ENCODE measurements at regions not wholly inside any gene's neighbourhood (a gene's known extent, or its start where the extent isn't known, plus 50 kb on each side); places are given as distances from the start of the nearest gene placed in this dataset.
"Not testable (repeated sequence)": the region's sequence is repeated elsewhere in the genome, so short reads cannot be mapped to it uniquely, and the experiment has no call there.

GRCh38 chr20:43357352-43357751 lies 100.3 kb upstream of the SRSF6 start:
- ATAC-seq, result no peak
- no peak for TF ChIP-seq CTCF (IDR thresholded peaks at IDR 0.05)
- DNase-seq, result no peak
- Histone ChIP-seq H3K27me3 (peaks cover 0 to 4% (median 0%) of the 10 kb centered on the region in 7 donors), H3K9me3 (peaks cover 0 to 3% (median 0%) of the 10 kb centered on the region in 11 donors), H3K36me3 (no peaks in the 10 kb centered on the region), H3K4me3 (no peak overlapping the region), H3K27ac (no peak overlapping the region), H3K4me1 (no peaks in the 10 kb centered on the region)
- intact Hi-C loops (cut with DNase I), result no loop called here
- 80 to 86% methylated on average over 6 of the region's 6 CpGs for WGBS, 2 donors

- intact Hi-C loops (cut with DNase I), result no loop called here
- WGBS, 2 donors, result 64 to 74% methylated on average over 2 of the region's 2 CpGs
- peaks cover 0 to 4% (median 0%) of the 10 kb centered on the region in 7 donors for H3K27me3 ChIP-seq
- H3K4me3 ChIP-seq, result no peak overlapping the region
- H3K9me3 ChIP-seq, result peaks cover 0 to 3% (median 0%) of the 10 kb centered on the region in 11 donors
- H3K4me1 ChIP-seq, result no peaks in the 10 kb centered on the region
- H3K36me3 ChIP-seq, result no peaks in the 10 kb centered on the region
- ATAC-seq (no peak), DNase-seq (no peak)
- no peak overlapping the region for H3K27ac ChIP-seq
- no peak for TF ChIP-seq CTCF (IDR thresholded peaks at IDR 0.05)
Measured at GRCh38 chr20:43355610-43356009, 102.1 kb upstream of the SRSF6 start.

- Histone ChIP-seq H3K4me1 (no peaks in the 10 kb centered on the region), H3K9me3 (peaks cover 0 to 2% (median 0%) of the 10 kb centered on the region in 11 donors), H3K27me3 (peaks cover 0 to 14% (median 4%) of the 10 kb centered on the region in 7 donors), H3K36me3 (no peaks in the 10 kb centered on the region), H3K4me3 (no peak overlapping the region), H3K27ac (no peak overlapping the region)
- DNase-seq (no peak), ATAC-seq (no peak)
- WGBS, 2 donors, result 87 to 91% methylated on average over 8 of the region's 8 CpGs
- intact Hi-C loops (cut with DNase I), result no loop called here
- no peak for TF ChIP-seq CTCF (IDR thresholded peaks at IDR 0.05)
Measured at GRCh38 chr20:43352996-43353395, 104.7 kb upstream of the SRSF6 start.

- H3K27ac ChIP-seq; H3K4me3 ChIP-seq; H3K36me3 ChIP-seq; intact Hi-C loops (cut with DNase I); DNase-seq; H3K9me3 ChIP-seq; H3K4me1 ChIP-seq; ATAC-seq: not testable (repeated sequence)
- H3K27me3 ChIP-seq, result peaks cover 0 to 14% (median 8%) of the 10 kb centered on the region in 7 donors
- WGBS, 2 donors, result 93 to 94% methylated on average over 3 of the region's 3 CpGs
Measured at GRCh38 chr20:43350694-43351093, 107.0 kb upstream of the SRSF6 start.

- Histone ChIP-seq H3K36me3 (no peaks in the 10 kb centered on the region), H3K27me3 (peaks cover 0 to 14% (median 4%) of the 10 kb centered on the region in 7 donors), H3K9me3 (peaks cover 0 to 2% (median 0%) of the 10 kb centered on the region in 11 donors), H3K27ac (no peak overlapping the region), H3K4me1 (no peaks in the 10 kb centered on the region), H3K4me3 (no peak overlapping the region)
- intact Hi-C loops (cut with DNase I), result no loop called here
- no peak for ATAC-seq
- no peak for DNase-seq
- WGBS, 2 donors, result 55 to 67% methylated on average over 2 of the region's 2 CpGs
- no peak for TF ChIP-seq CTCF (IDR thresholded peaks at IDR 0.05)
Measured at GRCh38 chr20:43349841-43350240, 107.9 kb upstream of the SRSF6 start.

GRCh38 chr20:43347839-43348238 lies 109.9 kb upstream of the SRSF6 start:
- H3K36me3 ChIP-seq; ATAC-seq; DNase-seq; H3K4me3 ChIP-seq; intact Hi-C loops (cut with DNase I); H3K4me1 ChIP-seq; H3K27ac ChIP-seq: not testable (repeated sequence)
- Histone ChIP-seq H3K9me3 (peaks cover 0 to 22% (median 8%) of the 10 kb centered on the region in 11 donors), H3K27me3 (peaks cover 0 to 14% (median 4%) of the 10 kb centered on the region in 7 donors)
- WGBS, 2 donors, result 66 to 74% methylated on average over 5 of the region's 5 CpGs

Data from heart right ventricle (tissue), 16 donors.